ENCODE measurements at regions not wholly inside any gene's neighbourhood (a gene's known extent, or its start where the extent isn't known, plus 50 kb on each side); places are given as distances from the start of the nearest gene placed in this dataset.

- TF ChIP-seq POLR2A (IDR thresholded peaks at IDR 0.05; ENCODE audit: low read length) (no peak), SMC3 (IDR thresholded peaks at IDR 0.05) (no peak), NPAS2 (CRISPR knock-in tag; IDR thresholded peaks at IDR 0.05; ENCODE audit: borderline replicate concordance) (no peak), MYC (IDR thresholded peaks at IDR 0.05; ENCODE audit: borderline replicate concordance, low read length) (no peak), EP300 (IDR thresholded peaks at IDR 0.05) (no peak), MAZ (IDR thresholded peaks at IDR 0.05; ENCODE audit: borderline replicate concordance, low read depth, low read length) (no peak), ZFP36 (IDR thresholded peaks at IDR 0.05; ENCODE audit: borderline replicate concordance, partially characterized antibody) (no peak)
- TF ChIP-seq, protein P1, sequence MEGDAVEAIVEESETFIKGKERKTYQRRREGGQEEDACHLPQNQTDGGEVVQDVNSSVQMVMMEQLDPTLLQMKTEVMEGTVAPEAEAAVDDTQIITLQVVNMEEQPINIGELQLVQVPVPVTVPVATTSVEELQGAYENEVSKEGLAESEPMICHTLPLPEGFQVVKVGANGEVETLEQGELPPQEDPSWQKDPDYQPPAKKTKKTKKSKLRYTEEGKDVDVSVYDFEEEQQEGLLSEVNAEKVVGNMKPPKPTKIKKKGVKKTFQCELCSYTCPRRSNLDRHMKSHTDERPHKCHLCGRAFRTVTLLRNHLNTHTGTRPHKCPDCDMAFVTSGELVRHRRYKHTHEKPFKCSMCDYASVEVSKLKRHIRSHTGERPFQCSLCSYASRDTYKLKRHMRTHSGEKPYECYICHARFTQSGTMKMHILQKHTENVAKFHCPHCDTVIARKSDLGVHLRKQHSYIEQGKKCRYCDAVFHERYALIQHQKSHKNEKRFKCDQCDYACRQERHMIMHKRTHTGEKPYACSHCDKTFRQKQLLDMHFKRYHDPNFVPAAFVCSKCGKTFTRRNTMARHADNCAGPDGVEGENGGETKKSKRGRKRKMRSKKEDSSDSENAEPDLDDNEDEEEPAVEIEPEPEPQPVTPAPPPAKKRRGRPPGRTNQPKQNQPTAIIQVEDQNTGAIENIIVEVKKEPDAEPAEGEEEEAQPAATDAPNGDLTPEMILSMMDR (IDR thresholded peaks at IDR 0.05), result no peak
Observed at GRCh38 chr1:25018110-25018735, 88.1 kb upstream of the RUNX3 start.

Data from A549 (cell line).